NCI-H82 treated with DMSO at 0.1 percent for 48 hours (cell line): ENCODE measurements at regions not wholly inside any gene's neighbourhood (a gene's known extent, or its start where the extent isn't known, plus 50 kb on each side); places are given as distances from the start of the nearest gene placed in this dataset.

ENCODE experiments used
- DNase-seq: peaks from one replicate; lab custom pipeline; 2025; ENCODE audit not compliant: unreplicated experiment; lab: John Stamatoyannopoulos, UW

- DNase-seq: no peak
Observed at GRCh38 chr7:118076564-118076963, 107.4 kb upstream of the LSM8 start.

GRCh38 chr7:118078015-118078414, 105.9 kb upstream of the LSM8 start:
- no peak for DNase-seq

GRCh38 chr7:118079369-118079768, 104.6 kb upstream of the LSM8 start:
- DNase-seq: no peak

- DNase-seq: no peak
Observed at GRCh38 chr7:118080947-118081346, 103.0 kb upstream of the LSM8 start.

- DNase-seq: no peak
Observed at GRCh38 chr7:118082506-118082905, 101.5 kb upstream of the LSM8 start.

GRCh38 chr7:118085000-118085399, 99.0 kb upstream of the LSM8 start:
- no peak for DNase-seq

DNA sequence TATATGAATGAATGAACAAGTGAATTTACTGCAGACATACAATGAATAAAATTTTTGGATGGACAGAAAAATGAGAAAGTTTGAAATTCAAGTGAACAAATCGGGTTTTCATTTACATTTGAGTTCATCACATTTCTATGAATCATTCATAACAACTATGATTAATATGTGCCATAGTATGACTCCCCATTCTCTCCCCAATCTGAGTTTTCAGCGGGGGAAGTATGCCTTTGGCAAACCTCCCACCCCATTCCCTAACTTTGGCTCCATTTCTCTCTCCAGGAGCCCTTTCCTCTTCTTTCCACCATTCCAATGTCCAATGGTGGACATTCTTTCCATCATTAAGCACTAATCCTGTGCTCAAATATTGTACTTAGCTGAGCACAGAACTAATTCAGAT, 96.8 kb upstream of the LSM8 start:
- DNase-seq: no peak

DNA sequence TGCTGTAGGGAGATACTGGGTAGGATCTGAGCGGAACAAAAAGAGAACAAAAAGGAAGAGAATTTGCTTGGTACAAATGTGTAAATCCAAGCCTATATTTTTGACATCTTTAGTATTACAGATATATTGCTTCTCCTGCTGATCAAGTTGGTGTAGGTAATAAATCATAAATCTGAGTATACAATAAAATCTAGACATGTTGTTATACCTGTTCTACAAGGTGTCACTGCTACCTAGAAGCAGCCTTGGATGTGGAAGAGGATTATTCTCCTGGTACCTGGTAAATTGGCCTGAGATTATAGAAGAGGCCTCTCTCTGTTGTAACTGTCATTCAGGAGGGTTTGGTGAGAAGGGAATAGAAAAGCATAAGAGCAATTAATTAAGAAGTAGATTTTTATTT, 89.9 kb upstream of the LSM8 start:
- no peak for DNase-seq

GRCh38 chr7:118104812-118105441, 79.0 kb upstream of the LSM8 start:
- DNase-seq: no peak

DNA sequence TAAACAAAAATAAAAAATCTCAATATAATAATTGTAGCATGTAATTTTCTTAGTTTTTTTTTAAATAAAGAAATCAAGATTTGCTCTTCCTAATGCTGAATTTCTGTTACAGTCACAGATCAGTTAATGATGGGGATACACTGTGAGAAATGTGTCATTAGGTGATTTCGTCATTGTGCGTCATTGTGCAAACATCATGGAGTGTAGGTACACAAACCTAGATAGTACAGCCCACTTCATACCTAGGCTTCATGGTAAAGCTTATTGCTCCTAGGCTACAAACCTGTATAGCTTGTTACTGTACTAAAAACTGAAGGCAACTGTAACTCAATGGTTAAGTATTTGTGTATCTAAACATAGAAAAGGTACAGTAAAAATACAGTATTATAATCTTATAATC, 74.4 kb upstream of the LSM8 start:
- no peak for DNase-seq

DNA sequence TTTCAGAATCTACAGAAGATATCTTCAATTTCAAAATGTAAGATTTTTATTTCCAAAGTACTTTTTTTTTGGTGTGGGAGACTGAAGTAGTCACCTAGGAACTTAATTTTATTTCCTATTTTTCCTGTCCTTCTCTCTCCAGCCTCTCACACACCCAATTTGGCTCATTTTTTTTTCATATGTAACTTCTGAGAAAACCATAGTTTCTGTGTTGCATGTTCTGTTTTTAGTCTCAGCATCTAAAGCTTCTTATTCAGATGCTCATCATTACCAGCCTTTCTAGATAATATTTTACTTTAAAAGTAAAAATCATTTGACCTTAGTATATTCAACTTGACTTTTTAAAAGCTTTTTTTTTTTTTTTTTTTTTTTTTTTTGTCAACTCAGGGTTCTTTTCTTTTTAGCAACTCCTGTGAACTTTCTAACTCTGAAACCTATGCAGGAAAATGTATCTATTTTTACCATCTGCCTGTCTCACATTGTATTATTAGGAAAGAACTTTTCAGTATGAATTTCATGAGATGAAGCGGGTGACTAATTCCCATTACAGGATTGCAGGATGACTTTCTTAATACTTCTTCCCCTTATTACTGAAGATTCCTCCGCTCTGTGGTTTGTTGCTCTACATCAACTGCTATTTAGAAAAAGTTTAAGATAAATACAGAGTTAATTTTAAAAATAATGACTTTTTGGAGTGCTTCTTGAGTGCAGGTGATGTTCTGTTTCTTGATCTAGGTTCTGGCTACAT, 73.6 kb upstream of the LSM8 start:
- DNase-seq: no peak

- DNase-seq: no peak
Observed at GRCh38 chr7:118111347-118111746, 72.6 kb upstream of the LSM8 start.

DNA sequence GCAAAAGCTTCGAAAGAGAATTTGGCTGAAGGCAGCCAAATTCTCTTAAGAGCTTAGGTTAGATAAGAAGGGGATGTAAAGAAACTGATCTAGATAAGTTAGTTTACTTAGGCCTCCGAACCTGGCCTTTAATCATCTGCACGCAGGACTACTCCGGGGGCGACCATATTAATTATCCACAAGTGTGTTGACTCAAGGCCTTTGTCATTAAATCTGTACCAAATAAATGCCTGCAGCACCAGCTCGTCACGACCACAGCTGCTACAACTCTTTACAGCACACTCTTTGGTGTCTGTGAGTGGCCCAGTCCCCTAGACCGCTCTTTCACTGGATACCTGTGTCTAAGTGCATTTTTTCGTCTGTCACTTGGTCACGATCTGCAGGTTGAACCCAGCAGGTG, 69.8 kb upstream of the LSM8 start:
- no peak for DNase-seq

GRCh38 chr7:118129041-118129795, 54.7 kb upstream of the LSM8 start:
- DNase-seq: no peak

DNA sequence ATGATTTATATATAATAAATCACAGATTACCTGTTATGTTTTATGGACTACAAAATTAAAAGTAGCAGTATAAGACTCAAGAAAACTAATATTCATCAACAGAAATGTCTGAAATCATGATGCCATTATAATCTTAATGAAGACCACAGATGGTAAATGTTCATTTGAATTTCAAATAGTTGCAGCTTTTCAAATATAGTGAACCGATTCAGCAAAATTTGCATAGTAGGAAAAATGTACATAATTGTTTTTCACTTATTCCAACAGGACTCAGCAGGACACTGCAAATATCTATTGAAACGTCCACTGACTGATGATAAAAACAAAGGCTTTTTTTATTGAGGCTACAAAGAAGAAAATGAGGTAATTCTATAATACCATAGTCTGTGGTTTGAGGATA, 51.2 kb upstream of the LSM8 start:
- DNase-seq: no peak
